Umbilical cord (tissue), 1 donor: ENCODE measurements at regions not wholly inside any gene's neighbourhood (a gene's known extent, or its start where the extent isn't known, plus 50 kb on each side); places are given as distances from the start of the nearest gene placed in this dataset.
"Not testable (repeated sequence)": the region's sequence is repeated elsewhere in the genome, so short reads cannot be mapped to it uniquely, and the experiment has no call there.

ENCODE experiments used
- DNase-seq: peaks from one replicate; pipeline ENCODE4 v3.0.0-alpha.2; 2015; ENCODE audit warnings: low spot score

- no peak for DNase-seq
Measured at GRCh38 chr13:20312292-20312691, 80.2 kb upstream of the GJB6 start.

GRCh38 chr13:20311596-20311995 lies 79.5 kb upstream of the GJB6 start:
- no peak for DNase-seq

DNA sequence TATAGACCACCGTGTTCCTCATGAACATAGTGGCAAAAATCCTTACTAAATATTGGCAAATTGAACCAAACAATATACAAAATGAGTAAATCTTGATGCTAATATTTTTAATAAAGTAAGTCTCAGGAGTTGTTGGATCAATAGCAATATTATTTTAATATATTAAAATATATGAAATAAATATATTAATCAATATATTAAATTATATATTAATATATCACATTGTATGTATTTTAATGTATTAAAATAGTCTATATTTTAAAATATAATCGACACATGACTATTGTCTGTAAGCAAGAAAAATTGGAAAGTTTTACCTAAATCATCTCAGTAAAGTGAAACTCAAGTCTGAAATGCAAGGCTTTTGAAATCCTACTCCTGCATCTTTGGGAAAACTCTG lies 78.9 kb upstream of the GJB6 start:
- no peak for DNase-seq

- DNase-seq: no peak
Measured at GRCh38 chr13:20306039-20306438, 73.9 kb upstream of the GJB6 start.

DNA sequence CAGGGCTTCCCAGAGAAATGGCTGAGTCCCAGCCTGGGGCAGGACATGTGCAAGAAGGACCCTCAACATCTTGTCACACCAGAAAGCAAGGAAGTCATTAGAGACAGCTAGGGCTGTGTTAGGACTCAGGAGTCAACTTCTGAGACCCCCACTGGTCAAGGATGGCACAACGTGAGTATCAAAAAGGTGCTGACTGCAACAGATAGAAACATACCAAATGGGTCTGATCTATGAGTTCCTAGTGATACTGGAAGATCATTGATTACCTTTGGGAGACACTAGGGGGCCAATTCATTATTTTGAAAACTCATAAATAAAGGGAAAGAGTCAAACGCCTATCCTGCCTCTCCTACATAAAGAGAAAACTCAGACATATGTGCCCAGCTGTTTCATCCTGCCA lies 73.5 kb upstream of the GJB6 start:
- no peak for DNase-seq

- DNase-seq: not testable (repeated sequence)
Measured at GRCh38 chr13:20304061-20304460, 71.9 kb upstream of the GJB6 start.

GRCh38 chr13:20303636-20304035 lies 71.5 kb upstream of the GJB6 start:
- DNase-seq: peak; percentile 18

- DNase-seq: peak; percentile 48
Measured at GRCh38 chr13:20301403-20302071, 69.4 kb upstream of the GJB6 start.

- DNase-seq: no peak
Measured at GRCh38 chr13:20301015-20301402, 68.9 kb upstream of the GJB6 start.

- no peak for DNase-seq
Measured at GRCh38 chr13:20297181-20297580, 65.1 kb upstream of the GJB6 start.

GRCh38 chr13:20295956-20296355 lies 63.8 kb upstream of the GJB6 start:
- no peak for DNase-seq

DNA sequence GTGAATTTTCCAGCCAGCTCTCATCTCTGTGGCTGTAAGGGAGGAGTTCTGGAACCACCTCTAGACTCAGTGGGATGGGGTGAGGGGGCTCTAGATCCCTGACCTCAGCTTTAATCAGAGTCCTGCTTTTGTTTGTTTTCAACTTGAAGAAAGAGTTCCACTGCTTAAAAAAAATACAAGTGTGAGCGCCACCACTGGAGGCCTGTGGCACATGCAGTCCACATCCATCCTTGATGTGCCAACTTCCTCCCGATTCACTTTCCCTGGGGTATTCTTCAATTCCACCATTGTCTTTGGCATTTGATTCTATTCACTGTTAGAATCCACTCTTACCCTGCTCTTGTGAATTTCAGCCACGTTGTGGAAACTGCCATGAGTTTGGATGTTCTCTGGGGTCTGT lies 62.4 kb upstream of the GJB6 start:
- DNase-seq: no peak

- not testable (repeated sequence) for DNase-seq
Measured at GRCh38 chr13:20292301-20292700, 60.2 kb upstream of the GJB6 start.

DNA sequence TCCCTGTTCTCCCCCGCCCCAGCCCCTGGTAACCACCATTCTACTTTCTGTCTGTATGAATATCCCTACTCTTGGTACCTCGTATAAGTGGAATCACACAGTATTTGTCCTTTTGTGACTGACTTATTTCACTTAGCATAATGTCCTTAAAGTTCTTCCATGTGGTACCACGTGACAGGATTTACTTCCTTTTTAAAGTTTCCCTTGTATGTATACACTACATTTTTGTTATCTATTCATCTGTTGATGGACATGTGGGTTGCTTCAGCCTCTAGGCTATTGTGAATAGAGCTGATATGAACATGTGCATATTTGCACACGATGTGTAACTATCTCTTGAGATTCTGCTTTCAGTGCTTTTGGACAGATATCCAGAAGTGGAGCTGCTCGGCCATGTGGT lies 59.6 kb upstream of the GJB6 start:
- DNase-seq: no peak

- no peak for DNase-seq
Measured at GRCh38 chr13:20291037-20291436, 58.9 kb upstream of the GJB6 start.

DNA sequence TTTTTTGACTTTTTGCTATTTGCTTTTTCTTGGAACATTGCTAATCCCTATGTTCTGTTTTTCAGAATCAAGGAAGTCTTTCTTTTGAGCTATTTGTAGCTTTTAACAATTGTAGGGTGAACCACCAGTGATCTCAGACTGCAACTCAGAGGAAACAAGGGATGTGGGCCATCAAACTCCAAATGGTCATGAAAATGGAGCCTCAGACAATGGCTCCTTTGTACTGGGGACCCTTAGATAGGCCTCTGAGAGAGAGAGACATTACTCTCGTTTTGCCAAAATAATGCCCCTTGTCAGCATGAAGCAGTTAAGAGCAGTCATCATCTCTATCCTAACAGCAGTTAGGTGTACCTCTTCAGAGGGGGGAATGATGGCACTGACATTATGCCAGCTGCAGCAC lies 56.4 kb upstream of the GJB6 start:
- DNase-seq: no peak

GRCh38 chr13:20287976-20288375 lies 55.9 kb upstream of the GJB6 start:
- DNase-seq: no peak

DNA sequence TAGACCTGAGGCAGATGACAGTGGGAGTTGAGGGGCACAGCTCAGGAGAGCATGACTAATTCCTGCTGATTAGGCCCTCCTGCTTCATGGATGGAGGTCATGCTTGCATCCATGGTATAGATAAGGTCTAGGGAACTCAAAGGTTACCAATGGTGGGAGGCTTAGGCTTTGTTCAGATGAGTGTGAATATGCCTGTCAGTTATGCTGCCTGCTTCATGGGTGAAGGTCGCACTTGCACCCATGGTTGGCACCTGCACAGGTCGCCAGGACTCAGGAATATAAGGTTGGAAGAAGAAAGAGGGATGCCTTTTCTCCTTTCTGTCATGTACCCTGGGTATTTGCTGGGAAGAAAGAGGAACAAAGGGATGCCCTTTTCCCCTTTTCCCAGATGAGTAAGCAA lies 53.4 kb upstream of the GJB6 start:
- no peak for DNase-seq
